ENCODE measurements at regions not wholly inside any gene's neighbourhood (a gene's known extent, or its start where the extent isn't known, plus 50 kb on each side); places are given as distances from the start of the nearest gene placed in this dataset.

DNA sequence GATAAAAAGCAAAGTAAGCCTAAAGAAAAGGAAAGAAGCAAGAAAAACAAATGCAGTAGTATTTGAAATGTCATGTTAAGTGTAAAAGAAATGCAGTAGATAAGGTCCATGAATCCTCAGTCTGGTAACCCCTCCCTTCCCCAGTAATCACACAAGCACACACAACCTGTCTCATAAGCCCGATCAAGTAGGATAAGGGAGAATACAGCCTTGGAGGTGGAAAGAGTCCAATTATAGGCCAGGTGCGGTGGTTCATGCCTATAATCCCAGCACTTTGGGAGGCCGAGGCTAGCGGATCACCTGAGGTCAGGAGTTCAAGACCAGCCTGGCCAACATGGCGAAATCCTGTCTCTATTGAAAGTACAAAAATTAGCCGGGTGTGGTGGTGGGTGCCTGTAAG, 117.9 kb downstream of the GADD45G start:
- DNase-seq (ENCODE audit: low read depth): no peak

DNA sequence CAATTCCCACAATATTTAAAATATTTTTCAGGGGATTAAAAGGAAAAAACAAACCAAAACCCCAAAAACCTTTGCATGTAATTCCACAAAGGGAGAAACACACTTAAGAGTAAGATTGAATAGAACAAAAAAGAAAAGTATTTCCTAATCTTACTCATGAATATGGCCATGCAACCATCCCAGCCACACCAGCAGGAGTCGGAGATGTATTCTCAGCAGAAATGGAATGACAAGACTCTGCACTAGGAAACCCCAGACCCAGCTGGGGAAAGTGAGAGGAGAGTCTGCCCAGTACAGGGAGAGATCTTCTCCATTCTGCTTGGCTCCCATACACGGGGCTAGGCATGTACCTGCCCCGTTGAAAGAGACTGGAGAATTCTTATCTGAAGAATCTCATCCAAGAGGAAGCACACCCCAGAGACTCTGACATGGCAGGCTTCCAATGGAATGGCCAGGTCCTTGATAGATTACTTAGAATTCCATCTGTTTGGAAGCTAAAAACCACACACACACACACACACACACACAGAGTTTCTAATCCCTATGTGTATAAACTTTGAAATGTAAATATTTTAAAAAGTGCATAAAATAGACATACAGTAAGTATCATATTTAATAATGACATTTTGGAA, 118.8 kb downstream of the GADD45G start:
- no peak for DNase-seq (ENCODE audit: low read depth)

- DNase-seq (ENCODE audit: low read depth): no peak
These were observed 119.8 kb downstream of the GADD45G start for GRCh38 chr9:89724659-89725058.

GRCh38 chr9:89725271-89725670, 120.5 kb downstream of the GADD45G start:
- DNase-seq (ENCODE audit: low read depth): no peak

DNA sequence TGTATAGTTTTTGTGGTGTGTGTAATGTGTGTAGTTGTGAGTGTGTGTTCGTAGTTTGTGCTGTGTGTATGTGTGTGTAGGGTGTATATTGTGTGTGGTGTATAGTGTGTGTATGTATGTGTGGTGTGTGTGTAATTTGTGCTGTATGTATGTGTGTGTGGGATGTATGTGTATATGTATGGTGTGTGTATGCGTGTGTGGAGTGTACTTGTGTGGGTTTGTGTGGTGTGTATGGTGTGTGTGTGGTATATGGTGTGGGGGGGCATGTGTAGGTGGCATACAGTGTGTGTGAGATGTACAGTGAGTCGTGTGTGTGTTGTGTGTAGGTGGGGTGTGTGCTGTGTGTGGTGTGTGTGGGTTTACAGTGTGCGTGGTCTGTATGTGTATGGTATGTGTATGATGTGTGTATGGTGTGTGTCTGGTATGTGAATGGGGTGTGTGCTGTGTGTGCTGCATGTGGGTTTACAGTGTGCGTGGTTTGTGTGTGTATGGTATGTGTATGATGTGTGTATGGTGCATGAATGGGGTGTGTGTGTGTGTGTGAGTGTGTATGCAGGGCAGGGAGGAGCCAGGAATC, 125.2 kb downstream of the GADD45G start:
- no peak for DNase-seq (ENCODE audit: low read depth)

- no peak for DNase-seq (ENCODE audit: low read depth)
These were observed 125.9 kb downstream of the GADD45G start for GRCh38 chr9:89730715-89731114.

DNA sequence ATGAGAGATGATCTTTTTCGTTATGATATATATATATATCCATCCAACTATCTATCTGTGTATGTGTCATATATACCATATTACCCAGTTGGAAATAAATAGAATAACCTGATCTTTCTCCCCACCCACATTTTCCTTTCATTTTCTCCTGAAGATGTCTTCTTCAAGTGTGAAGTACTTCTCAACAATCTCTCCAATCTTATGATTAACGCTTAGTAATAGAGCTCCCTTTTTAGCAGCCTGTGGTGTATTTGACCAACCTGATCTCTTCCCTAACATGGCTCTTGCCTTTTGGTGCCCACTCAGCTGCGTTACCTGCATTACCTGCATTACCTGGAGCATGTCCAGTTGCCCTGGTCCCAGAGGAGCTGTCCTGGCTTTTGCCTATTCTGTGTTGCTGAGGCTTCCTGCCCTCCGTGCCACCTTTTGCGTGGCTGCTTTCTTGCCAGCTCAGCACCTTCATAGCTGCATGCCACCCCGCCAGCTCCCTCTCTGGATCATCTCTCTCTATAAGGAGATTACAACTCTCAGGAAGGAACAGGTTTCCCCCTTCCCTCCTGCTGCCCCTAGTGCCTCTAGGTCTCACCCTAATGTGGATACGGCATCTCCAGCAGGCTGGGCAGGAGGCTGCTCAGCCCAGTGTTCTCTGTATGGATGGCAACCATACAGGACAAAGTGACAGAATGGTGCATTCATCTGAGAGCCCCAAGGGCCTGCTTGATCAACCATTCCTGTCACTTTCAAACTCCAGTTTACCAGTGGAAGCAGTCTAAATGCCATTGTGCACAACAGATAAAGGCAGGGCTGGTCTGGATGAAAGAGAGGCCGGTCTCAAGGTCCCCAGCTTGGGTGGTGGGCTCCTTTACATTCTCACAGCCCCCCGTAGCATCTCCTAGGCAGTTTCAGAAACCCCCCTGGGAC, 126.7 kb downstream of the GADD45G start:
- DNase-seq (ENCODE audit: low read depth): no peak

DNA sequence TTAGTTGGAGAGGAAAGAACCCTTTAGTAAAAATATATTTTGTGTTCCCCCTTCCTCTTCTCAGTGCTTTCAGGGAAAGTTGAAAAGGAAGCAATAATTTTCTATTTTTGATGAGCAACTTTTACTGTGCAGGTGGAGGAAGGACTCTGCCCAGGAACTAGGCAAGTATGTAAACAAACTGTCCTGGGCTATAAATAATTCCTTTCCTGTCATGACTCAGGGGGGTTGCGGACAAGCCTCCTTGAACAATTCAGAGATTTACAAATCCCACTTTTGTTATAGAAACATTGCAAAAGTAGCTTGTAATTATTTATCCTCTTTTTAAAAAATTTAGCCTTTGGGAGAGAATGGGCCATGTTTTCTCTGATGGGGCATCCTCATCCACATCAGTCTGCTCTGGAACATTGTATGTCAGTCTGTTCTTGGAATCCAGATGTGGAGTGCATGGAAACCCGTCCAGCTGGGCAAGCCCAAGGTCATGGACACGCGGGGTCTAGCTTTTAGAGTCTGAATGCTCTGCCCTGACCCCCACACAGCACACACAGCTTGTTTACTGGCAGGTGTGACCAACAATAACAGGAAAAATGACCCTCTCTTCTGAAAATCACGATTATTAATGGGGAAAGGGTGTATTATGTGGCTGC, 127.6 kb downstream of the GADD45G start:
- DNase-seq (ENCODE audit: low read depth): no peak

- DNase-seq (ENCODE audit: low read depth): no peak
These were observed 128.1 kb downstream of the GADD45G start for GRCh38 chr9:89732939-89733324.

DNA sequence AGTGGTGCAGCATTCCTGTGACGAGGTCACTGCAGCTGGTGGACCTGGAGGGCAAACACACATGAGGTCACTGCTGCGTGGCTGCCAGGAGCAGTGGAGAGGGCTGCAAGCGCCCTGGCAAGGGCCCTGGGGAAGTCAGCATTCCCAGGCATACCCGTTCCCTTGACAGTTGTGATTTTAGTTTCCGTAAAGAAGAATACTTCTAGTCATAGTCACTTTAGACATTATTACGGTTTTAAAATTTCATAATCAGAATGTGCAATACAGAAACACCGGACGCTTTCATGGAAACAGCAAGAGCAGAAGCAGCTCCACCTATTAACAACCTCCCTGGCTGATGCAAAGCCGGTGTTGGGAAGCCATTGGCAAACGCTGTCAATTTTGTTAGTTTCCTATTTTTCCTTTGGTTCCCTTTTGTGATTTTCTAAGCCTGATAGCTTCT, 129.8 kb downstream of the GADD45G start:
- DNase-seq (ENCODE audit: low read depth): no peak

DNA sequence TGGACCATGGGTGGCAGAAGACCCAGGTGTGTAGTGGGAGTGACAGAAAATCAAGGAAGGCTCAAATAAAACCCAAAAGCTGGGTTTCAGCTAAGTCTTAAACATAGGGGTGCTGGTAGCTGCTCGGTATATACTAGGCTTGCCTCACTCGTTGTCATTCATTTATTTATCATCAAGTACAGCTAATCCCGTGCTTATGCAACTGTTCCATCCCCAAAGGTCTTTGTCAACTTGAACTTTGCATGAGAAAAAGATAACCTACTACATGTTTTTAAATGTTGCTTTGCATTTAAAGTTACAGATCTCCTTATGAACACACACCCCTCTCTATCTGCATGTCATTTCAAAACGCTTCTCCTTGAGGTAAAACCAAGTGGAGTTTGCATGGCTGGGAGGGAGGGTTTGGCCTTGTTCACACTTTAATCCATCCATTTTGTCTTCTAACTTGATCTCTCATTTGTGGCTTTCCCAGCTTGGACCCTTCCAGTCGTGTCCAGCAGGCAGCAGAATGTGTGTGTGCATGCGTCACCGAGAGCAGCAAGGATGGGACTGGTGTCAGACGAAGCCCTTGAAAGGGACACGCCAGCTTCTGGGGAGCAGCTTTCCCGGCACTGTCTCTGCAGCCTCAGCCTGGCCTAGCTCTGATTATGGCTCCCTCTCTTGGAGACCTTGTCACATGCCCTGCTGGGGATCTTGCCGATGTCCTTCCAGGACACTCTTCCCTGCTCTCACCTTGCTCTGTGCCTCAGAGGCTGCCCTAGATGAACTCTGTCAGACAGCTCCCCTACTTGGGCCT, 133.5 kb downstream of the GADD45G start:
- no peak for DNase-seq (ENCODE audit: low read depth)

GRCh38 chr9:89739511-89739910, 134.7 kb downstream of the GADD45G start:
- no peak for DNase-seq (ENCODE audit: low read depth)

DNA sequence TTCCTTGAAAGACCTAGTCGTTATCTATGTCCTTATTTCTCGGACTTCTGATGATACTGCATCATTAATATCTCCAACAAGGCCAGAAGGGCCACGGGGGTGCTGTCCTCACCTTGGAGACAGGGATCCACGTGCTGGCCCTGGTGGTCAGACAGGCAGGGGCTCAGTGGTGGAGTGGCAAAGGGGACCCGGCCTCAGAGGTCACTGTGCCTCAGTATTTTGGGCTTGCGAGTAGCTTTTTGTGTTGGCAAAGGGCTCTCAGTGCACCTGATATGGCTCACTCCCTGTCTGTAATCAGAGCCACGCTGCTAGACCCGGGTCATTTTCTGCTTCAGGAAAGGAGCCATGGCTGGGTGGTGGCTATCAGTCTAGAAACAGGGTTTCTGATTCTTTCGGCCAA, 135.1 kb downstream of the GADD45G start:
- no peak for DNase-seq (ENCODE audit: low read depth)

DNA sequence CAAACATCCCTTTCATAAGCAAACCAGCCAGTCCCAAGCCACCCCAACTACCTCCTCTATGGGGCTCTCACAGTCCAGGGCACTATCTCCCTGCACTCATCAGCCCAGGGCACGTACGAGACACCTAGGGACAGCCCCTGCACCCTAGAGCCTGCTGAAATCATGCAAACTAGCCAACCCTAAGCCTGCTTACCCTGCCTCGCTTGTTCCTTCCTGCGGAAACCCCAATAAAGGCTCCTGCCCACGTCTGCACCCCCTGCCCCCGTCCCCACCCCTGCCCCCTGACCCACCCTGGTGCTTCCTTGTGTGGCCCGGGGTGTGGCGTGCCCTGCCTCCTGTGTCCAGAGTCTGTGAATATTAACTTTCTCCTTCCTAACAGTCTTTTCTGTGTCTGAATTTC, 135.9 kb downstream of the GADD45G start:
- DNase-seq (ENCODE audit: low read depth): no peak

DNA sequence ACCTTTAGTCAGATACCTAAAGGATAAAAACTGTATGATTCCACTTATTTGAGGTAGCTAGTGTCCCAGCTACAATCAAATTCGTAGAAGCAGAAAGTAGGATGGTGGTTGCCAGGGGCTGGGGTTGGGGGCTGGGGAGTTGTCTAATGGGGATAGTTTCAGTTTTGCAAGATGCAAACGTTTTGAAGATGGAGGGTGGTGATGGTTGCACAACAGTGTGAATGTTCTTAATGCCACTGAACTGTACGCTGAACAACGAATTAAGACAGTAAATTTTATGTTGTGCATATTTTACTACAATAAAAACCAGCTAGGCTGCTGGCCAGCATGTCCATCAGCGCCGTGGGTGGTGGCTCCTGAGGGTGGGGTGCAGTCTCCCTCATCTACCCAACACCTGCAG, 137.8 kb downstream of the GADD45G start:
- DNase-seq (ENCODE audit: low read depth): no peak

- no peak for DNase-seq (ENCODE audit: low read depth)
These were observed 138.4 kb downstream of the GADD45G start for GRCh38 chr9:89743216-89743572.

DNA sequence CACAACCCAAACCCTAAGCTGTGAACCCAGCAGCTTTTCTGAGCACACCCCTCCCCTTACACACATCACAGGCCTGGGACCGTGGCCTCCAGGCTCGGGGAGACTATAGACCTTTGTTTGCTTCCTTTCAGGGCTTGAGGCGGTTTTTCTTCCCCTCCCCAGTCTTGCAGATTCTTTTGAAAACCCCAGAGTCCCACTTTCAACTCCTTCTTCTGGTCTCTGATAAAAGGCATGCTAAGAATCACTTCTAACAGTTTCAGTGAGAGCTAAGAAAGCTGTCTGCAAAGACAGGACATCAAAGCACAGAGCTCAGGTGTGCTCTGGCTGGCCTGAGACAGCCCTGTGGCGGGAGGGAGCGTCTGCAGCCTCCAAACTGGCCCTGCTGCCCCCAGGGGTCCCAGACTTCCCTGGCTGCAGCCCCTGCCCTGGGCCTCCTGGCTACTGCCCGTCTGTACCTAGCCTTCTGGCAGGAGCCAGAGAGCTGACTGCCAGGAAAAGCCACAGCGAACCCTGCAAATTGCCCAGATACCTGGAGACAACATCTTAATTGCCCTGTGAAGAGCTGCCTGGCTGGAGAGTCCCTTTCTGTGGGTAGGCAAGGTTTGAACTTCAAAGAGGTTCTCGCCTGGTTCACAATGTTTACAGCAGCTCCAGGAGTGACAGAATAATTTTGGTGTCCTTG, 138.9 kb downstream of the GADD45G start:
- DNase-seq (ENCODE audit: low read depth): no peak

DNA sequence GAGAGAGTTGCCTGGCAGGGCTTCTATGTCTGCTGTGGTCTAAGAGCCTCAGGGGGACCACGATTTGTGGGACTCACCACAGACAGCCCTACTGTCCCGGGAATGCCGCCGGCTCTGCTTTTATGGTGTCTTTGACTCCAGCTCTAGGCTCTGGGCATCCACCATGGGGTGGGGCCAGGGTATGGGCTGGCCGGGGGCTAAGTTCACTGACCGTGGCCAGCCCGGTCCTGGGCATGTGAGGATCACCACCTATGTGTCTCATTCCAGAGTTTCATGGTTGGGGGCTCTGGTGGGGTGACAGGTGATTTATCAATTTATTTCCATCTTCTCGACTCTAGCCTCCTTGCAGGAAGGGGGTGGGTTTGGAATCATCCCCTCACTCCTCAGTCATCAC, 139.4 kb downstream of the GADD45G start:
- no peak for DNase-seq (ENCODE audit: low read depth)

GRCh38 chr9:89744730-89745129, 139.9 kb downstream of the GADD45G start:
- no peak for DNase-seq (ENCODE audit: low read depth)

DNA sequence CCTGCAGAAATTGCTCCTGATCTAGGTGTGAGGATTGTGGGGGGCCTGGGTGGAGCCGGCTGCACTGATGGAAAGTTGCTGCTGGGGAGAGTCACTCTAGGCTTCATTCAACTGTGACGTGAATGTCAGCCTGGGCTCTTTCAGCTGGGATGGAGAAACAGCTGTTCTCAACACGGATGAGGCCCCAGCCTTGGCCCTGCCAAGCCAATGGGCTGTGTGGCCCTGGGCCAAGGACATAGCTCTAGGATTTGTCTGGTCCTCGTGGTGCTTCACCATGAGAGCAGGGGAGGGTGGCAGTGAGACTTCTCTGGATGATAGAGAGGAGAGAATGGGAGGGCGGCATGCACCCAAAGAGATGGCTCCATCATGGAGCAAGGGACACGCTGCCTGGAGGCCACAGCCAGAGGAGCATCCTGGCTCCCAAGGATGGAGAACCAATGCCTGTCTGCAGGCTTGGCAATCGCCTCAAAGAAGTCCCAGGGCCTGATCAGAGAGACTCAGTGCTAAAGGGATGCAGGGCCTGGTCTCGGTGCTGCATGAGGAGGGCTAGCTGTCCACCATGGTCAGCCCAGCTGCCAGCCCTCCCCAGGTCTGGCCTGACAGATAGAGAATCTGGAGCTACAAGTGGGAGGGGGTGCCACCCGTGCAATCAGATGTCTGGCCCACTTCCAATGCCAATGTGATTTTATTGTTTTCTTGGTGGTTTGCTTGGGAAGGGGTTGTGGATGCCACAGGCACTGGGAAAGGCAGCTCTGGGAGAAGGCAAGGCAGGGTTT, 141.0 kb downstream of the GADD45G start:
- no peak for DNase-seq (ENCODE audit: low read depth)
